ENCODE measurements at regions not wholly inside any gene's neighbourhood (a gene's known extent, or its start where the extent isn't known, plus 50 kb on each side); places are given as distances from the start of the nearest gene placed in this dataset.

DNA sequence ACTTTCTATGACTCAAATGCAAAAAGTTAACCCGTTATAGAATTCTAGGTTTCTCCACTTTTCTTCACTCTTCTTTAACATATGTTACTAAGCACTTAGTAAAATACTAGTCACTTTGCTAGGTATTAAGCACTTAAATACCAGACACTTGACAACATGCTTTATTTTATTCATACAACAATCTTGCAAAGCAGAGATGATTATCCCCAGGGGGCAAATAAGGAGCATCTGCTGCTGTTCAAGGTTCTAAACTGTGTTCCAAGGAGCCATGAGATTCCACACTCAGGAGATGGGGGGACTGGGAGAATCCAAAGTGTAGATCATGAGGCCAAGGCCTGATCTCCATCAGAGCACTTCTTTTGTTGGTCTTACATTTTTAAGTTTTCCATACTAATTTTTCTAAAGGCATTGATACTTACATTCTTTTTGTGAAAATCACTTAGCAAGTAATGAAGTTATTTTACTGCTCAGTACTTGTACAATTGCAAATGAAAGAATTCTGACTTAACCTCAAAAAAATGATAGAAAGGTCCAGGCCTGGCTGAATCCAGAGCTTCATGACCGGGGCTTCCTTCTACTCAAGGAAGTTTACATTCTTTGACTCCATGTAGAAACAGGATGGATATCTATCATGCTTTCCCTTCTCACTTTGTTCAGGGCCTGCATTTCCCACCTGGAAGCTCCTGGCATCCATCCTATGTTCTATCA, 504.4 kb upstream of the WWC1 start:
- no peaks in the 10 kb centered on the region for H3K9me3 Mint-ChIP-seq
- DNase-seq (no peak), ATAC-seq (no peak)
- H3K4me3 Mint-ChIP-seq: no peak overlapping the region
- H3K27me3 Mint-ChIP-seq: no peaks in the 10 kb centered on the region
- no peaks in the 10 kb centered on the region for H3K4me1 Mint-ChIP-seq (ENCODE audit: low read depth)
- H3K36me3 Mint-ChIP-seq (ENCODE audit: low read depth): no peaks in the 10 kb centered on the region
- ChIA-PET CTCF (no interaction called here), POLR2A (no interaction called here)
- no peak overlapping the region for H3K27ac Mint-ChIP-seq
- intact Hi-C loops (cut with micrococcal nuclease): no loop called here
- TF ChIP-seq, protein P1, sequence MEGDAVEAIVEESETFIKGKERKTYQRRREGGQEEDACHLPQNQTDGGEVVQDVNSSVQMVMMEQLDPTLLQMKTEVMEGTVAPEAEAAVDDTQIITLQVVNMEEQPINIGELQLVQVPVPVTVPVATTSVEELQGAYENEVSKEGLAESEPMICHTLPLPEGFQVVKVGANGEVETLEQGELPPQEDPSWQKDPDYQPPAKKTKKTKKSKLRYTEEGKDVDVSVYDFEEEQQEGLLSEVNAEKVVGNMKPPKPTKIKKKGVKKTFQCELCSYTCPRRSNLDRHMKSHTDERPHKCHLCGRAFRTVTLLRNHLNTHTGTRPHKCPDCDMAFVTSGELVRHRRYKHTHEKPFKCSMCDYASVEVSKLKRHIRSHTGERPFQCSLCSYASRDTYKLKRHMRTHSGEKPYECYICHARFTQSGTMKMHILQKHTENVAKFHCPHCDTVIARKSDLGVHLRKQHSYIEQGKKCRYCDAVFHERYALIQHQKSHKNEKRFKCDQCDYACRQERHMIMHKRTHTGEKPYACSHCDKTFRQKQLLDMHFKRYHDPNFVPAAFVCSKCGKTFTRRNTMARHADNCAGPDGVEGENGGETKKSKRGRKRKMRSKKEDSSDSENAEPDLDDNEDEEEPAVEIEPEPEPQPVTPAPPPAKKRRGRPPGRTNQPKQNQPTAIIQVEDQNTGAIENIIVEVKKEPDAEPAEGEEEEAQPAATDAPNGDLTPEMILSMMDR (IDR thresholded peaks at IDR 0.05): no peak

DNA sequence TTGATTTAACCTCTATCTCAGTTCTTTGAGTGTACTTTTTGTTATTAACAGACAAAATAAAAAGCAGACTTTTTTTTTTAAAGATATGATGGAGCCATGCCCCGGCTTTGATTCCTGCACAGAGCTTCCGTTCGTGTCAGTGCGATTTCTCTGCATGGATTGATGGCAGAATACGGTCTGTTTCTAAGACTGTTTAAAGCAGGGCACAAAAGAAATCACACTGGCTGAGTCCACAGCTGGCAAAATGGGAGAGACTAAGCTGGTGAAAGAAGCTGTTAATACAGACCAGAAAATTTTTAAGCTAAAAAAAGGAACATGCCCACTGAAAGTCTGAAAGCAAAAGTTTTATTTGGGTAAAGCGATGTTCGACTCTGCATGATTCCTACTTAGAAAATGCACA, 501.4 kb upstream of the WWC1 start:
- no peak overlapping the region for H3K4me3 Mint-ChIP-seq
- intact Hi-C loops (cut with micrococcal nuclease): no loop called here
- ChIA-PET CTCF (no interaction called here), POLR2A (no interaction called here)
- H3K27ac Mint-ChIP-seq: no peak overlapping the region
- no peaks in the 10 kb centered on the region for H3K27me3 Mint-ChIP-seq
- TF ChIP-seq, protein P1 (IDR thresholded peaks at IDR 0.05): no peak
- no peaks in the 10 kb centered on the region for H3K9me3 Mint-ChIP-seq
- no peak for DNase-seq
- H3K4me1 Mint-ChIP-seq (ENCODE audit: low read depth): no peaks in the 10 kb centered on the region
- no peak for ATAC-seq
- no peaks in the 10 kb centered on the region for H3K36me3 Mint-ChIP-seq (ENCODE audit: low read depth)

DNA sequence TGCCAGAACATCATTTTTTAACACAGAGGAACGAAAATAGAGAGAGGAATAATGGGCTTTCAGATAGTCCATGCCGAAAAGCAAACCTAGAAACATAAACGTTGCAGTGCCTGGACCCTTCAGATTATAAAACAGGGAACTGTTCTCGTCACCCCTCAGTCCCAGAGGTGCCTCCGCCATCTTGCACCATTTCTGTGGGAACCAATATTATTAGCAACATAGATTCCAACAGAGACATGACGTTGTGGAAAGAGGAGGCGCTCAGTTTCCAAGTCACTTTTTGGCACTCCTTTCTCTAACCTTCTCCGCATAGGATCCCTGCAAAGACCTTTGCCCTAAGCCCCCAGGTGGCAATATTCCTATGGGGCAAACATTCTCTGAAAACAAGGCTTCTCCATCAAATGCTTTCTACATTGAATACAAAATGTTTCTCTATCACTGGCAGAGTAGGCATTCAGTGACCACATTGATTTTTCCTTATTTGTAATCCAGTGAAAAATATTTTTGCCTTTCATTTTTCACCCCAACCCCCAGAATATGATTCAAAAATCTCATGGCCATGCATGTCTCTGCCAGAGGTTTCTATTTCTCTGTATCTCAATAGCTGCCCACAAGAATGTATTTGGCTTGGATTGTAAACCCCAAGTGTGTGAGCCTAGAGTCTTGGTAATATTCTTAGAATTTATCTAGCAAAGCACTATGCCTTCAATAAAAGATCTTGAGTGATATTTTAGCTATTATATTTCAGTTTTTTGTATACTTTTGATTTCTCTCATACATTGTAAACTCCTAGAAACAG, 500.8 kb upstream of the WWC1 start:
- H3K4me3 Mint-ChIP-seq: no peak overlapping the region
- TF ChIP-seq, protein P1 (IDR thresholded peaks at IDR 0.05): no peak
- no peaks in the 10 kb centered on the region for H3K4me1 Mint-ChIP-seq (ENCODE audit: low read depth)
- H3K27ac Mint-ChIP-seq: no peak overlapping the region
- ChIA-PET CTCF (no interaction called here), POLR2A (no interaction called here)
- H3K9me3 Mint-ChIP-seq: no peaks in the 10 kb centered on the region
- no peaks in the 10 kb centered on the region for H3K36me3 Mint-ChIP-seq (ENCODE audit: low read depth)
- intact Hi-C loops (cut with micrococcal nuclease): no loop called here
- ATAC-seq (no peak), DNase-seq (no peak)
- no peaks in the 10 kb centered on the region for H3K27me3 Mint-ChIP-seq

DNA sequence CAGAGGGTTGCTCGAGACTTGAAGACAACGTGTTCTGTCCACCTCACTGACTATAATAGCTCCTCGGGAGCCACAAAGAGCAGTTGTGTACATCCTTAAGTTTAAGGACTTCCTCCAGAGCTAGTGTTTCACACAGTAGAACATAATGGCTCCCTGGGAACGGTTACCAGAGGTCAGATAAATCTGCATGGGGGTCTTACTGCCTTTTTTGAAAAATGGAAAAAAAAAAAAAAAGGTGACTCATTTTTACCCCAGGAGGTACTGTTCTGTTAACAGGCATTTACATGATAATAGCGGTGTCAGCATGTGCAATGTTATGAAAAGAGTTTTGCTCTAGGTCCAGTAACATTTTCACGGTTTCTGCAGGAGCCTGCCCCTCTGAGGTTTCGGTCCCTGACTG, 498.9 kb upstream of the WWC1 start:
- POLR2A ChIA-PET: no interaction called here
- Mint-ChIP-seq H3K9me3 (no peaks in the 10 kb centered on the region), H3K4me1 (ENCODE audit: low read depth) (no peaks in the 10 kb centered on the region), H3K27ac (no peak overlapping the region), H3K36me3 (ENCODE audit: low read depth) (no peaks in the 10 kb centered on the region), H3K27me3 (no peaks in the 10 kb centered on the region), H3K4me3 (no peak overlapping the region)
- TF ChIP-seq, protein P1 (IDR thresholded peaks at IDR 0.05): no peak
- CTCF ChIA-PET: no interaction called here
- intact Hi-C loops (cut with micrococcal nuclease): no loop called here
- ATAC-seq (no peak), DNase-seq (no peak)

DNA sequence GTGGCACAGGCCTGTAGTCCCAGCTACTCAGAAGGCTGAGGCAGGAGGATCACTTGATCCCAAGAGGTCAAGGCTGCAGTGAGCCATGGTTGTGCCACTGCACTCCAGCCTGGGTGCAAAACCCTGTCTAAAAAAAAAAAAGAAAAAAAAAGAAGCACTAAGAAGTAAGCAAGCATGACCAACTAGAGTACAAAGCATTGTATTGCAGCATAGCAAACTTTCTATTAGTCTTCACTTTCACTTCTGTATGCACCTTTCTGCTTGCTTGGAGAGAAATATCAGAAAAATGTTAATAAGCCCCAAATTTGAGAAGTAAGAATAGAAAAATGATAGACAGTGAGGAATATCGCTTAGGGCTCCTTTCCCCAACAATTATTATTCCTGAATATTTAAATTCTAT, 497.7 kb upstream of the WWC1 start:
- no peaks in the 10 kb centered on the region for H3K4me1 Mint-ChIP-seq (ENCODE audit: low read depth)
- TF ChIP-seq, protein P1 (IDR thresholded peaks at IDR 0.05): no peak
- H3K27ac Mint-ChIP-seq: no peak overlapping the region

More for the DNA sequence above, 497.7 kb upstream of the WWC1 start:
- intact Hi-C loops (cut with micrococcal nuclease): no loop called here
- CTCF ChIA-PET: no interaction called here
- H3K9me3 Mint-ChIP-seq: no peaks in the 10 kb centered on the region
- no peaks in the 10 kb centered on the region for H3K27me3 Mint-ChIP-seq
- POLR2A ChIA-PET: no interaction called here
- no peaks in the 10 kb centered on the region for H3K36me3 Mint-ChIP-seq (ENCODE audit: low read depth)
- no peak for DNase-seq
- no peak for ATAC-seq
- H3K4me3 Mint-ChIP-seq: no peak overlapping the region

Measured in activated CD8-positive, alpha-beta T cell treated with anti-CD3 and anti-CD28 coated beads for 36 hours (primary cell).